ENCODE measurements at regions not wholly inside any gene's neighbourhood (a gene's known extent, or its start where the extent isn't known, plus 50 kb on each side); places are given as distances from the start of the nearest gene placed in this dataset.
"Not testable (repeated sequence)": the region's sequence is repeated elsewhere in the genome, so short reads cannot be mapped to it uniquely, and the experiment has no call there.

DNA sequence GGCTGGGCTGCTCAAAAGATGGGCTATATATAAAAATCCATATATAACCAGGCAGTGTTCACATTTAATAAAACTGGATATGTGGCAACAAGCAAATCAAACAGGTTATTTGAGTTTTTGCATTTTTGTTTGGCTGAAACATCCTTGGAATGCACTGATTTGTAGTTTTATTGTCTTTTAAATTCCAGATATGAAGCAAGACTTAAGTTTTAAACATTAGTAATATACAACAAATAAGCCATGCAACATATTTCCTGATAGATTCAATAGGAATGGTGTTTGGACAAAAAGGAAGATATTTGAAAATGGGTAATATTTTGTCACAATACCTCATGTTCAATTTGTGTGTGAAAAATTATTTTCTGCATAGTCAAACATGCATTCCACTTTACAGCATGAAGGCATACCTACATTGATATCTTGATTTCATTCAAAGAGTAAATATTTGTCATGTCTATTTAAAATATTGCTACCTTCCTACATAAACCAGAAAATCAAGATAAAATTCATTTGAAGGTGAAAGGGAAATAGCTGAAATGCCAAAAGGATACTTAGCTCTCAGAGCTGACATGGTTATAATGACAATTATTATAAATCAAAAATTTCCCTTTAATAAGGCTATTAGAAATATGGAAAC, 132.3 kb upstream of the NETO1 start:
- DNase-seq (ENCODE audit: extremely low spot score, insufficient read length, low read depth) (no peak), FAIRE-seq (no peak)

DNA sequence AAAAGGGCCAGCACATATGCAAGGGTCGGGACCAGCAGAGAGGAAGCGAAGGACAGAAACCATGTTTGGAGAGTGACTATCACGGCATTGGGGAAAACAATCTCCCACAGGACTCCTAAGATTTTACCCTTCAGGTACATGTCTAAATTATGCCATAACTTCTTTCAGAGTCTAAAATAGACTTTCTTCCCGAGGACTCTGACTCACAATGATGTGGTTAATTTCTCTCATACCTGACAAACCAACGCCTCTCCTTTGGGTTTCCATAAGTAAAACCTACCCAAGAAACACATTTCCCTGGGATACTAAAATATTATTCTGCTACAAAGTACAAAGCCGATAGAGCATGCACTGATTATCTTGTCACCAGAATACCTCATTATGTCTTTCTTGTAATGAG, 127.8 kb upstream of the NETO1 start:
- FAIRE-seq, result no peak
- DNase-seq (ENCODE audit: extremely low spot score, insufficient read length, low read depth), result no peak

DNA sequence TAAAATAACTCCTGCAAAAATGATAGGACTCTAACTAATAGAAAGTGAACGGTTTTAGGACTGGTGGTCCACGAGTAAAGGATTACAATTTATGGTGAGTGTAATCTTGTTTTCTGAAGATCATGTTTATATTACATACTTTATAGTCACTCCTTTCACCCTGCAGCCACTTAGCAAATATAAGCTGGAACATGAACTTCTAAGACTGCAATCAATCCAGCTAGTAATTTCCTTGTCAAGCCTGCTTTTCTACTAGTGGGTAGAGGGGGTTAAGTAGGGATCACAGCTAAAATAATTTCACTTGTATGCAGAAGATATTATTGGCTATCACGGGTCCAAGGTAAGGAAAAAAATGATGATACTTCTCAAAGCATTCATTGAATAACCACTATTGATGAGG, 125.5 kb upstream of the NETO1 start:
- no peak for DNase-seq (ENCODE audit: extremely low spot score, insufficient read length, low read depth)
- no peak for FAIRE-seq

DNA sequence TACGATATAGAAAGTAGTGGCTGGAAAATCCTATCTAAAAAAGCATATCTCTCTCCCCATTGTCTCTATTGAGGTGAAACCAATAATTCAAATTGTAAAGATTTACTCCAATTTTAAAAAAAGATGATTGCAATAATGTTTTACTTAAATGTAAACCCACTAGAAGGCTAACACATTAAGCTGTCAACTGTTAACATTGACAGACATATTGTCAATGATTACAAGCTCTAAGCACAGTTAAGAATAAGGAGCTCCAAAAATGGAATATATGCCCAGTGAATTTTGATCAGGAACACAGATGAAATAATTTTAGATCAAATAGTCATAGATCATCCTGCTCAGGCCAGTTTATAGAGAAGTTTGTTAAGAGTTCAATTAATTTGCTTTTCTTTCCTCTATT, 123.6 kb upstream of the NETO1 start:
- FAIRE-seq, result no peak
- DNase-seq (ENCODE audit: extremely low spot score, insufficient read length, low read depth), result no peak

DNA sequence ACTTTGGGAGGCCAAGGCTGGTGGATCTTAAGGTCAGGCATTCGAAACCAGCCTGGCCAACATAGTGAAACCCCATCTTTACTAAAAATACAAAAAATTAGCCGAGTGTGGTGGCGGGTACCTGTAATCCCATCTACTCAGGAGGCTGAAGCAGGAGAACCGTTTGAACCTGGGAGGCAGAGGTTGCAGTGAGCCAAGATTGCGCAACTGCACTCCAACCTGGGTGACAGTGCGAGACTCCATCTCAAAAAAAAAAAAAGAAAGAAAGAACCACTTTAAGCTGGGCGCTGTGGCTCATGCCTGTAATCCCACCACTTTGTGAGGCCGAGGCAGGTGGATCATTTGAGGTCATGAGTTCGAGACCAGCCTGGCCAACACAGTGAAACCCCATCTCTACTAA, 119.8 kb upstream of the NETO1 start:
- not testable (repeated sequence) for DNase-seq (ENCODE audit: extremely low spot score, insufficient read length, low read depth); FAIRE-seq

DNA sequence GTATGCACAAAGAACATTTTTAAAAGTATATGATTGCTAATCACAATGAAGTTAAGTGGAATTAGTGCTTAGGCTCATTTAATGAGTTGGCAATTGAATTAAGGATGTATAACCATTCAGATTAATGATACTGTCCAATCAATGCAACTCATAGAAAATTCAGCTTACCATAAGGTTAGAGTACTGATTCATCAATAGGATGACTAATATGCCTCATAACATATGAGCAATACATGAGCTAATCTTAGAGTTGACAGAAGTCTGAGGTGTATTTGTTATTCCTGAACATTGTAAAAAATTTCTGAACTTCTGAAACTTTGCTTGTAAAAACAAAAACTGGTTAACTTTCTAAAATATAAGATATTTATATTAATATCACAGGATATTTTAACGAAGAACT, 118.3 kb upstream of the NETO1 start:
- DNase-seq (ENCODE audit: extremely low spot score, insufficient read length, low read depth) (no peak), FAIRE-seq (no peak)

DNA sequence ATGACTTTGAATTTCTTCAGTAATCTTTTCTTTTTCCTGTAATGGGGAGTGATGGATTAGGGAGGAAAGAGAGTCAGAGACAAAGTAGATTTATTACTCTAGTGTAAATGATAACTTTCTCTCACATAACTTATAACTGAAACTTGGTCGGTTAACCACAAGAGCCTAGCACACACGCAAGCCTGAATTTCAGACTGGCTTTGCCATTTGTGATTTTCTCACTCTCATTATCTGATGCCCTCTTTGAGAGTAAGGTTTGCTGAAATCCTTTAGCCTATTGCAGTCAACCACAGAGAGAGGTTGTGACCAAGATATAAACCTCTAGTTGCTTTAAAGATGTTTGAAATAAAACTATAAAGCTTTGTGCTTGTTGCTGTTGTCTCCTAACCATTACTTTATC, 117.9 kb upstream of the NETO1 start:
- FAIRE-seq, result no peak
- DNase-seq (ENCODE audit: extremely low spot score, insufficient read length, low read depth), result no peak

DNA sequence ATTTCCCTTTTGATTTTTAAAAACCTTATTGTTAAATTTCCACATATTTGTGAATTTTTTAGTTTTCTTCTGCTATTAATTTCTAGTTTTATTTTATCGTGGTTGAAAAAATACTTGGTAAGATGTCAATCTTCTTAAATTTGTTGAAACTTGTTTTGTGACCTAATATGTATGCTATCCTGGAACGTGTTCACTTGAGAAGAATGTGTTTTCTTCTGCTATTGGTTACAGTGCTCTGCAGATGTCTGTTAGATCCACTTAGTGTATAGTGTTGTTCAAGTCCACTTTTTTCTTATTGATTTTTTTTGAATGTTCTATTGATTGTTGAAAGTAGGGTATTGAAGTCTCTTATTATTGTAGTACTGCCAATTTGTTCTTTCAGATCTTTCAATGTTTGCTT, 116.5 kb upstream of the NETO1 start:
- FAIRE-seq (no peak), DNase-seq (ENCODE audit: extremely low spot score, insufficient read length, low read depth) (no peak)

DNA sequence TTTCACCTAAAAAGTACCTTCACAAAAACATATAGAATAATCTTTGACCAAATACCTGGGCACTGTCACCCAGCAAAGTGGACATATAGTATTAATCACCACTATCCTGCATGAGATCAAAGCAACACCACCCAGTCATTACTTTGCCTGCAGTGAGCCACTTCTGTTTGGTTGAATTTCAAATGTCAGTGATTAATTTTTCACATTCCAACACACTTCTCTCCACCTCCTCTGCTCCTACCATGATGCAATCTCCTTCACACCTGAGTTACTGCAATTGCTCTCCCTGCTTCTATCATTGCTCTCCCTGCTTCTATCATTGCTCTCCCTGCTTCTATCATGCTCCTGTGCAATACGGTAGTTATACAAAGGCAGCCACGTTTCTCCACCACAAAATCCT, 106.1 kb upstream of the NETO1 start:
- FAIRE-seq (no peak), DNase-seq (ENCODE audit: extremely low spot score, insufficient read length, low read depth) (no peak)

DNA sequence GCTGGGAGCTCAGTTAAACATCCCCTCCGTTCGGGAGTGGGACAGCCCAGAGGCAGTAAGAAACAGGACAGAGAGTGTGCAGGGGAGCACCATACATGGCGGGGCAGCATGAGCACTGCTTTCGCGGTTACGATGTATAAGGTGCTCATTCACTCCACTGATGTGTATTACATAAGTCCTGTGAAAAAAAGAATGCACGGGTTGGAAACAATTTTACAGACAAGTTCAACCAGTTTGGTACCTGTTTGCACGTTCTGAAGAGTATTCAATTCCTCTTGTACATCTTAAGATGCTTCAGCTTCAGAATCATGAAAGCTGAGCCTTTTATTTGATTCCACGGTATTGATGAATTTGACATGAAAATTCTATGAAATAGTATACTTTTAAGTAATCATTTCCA, 97.8 kb upstream of the NETO1 start:
- FAIRE-seq (no peak), DNase-seq (ENCODE audit: extremely low spot score, insufficient read length, low read depth) (no peak)

DNA sequence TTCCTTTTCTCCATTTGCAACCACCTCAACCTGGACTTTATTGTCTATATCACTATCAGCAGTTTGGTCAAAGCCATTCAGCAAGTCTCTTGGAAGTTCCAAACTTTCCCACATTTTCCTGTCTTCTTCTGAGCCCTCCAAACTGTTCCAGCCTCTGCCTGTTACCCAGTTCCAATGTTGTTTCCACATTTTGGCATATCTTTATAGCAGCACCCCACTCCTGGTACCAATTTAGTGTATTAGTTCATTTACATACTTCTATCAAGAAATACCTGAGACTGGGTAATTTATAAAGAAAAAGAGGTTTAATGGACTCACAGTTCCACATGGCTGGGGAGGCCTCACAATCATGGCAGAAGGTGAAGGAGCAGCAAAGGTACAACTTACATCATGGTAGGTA, 90.4 kb upstream of the NETO1 start:
- not testable (repeated sequence) for DNase-seq (ENCODE audit: extremely low spot score, insufficient read length, low read depth); FAIRE-seq

DNA sequence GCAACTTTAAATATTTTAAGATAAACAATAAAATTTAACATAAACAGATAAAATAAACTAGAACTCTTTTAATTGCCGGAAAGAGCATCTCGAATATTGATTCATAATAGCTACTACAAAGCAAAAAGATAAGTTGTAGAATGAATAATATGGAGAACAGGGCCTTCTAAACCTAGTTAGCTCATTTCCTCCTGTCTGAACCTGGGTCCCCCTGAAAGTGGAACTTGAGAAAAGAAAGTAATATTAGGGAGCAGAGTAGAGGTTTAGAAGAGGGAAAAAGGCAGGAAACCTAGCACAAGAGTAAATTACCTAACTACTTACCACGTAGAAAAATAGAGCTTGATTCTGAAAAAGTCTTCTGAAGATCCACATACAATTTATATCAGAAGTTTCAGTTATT, 80.7 kb upstream of the NETO1 start:
- FAIRE-seq (no peak), DNase-seq (ENCODE audit: extremely low spot score, insufficient read length, low read depth) (no peak)

DNA sequence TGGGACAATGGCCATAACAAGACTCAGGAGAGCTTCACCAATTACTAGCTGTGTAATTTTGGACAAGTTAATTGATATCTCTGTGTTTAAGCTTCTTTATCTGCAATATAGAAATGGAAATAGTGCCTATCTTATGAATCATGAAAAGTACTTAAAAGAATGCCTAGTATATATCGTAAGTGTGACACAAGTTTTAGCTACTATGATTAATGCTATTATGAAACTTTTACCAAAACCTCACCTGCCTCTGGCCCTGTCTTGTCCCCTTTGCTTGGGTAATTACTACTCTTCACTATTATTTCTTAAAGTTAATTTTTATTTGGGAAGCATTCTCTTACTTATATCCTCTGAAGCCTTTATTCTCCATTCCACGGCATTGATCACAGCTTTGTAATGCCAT, 75.0 kb upstream of the NETO1 start:
- FAIRE-seq (no peak), DNase-seq (ENCODE audit: extremely low spot score, insufficient read length, low read depth) (no peak)

DNA sequence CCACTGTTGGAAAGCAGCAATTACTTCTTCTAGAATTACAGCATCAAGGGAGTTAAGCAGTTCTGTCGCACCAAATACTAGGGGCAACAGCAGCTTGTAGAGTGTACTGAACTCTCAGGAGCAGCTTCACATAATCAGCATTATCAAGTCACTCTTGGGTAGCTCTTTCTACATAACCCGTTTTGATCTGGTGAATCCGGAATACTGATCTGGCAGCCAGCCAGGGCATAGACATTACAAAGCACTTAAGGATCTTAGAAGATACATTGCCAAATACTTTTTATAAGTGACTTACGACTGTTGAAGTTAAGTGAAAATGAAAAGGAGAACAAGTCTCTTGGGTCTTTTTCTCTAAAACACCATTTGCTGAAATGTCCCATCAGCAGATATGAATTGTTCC, 73.2 kb upstream of the NETO1 start:
- DNase-seq (ENCODE audit: extremely low spot score, insufficient read length, low read depth) (no peak), FAIRE-seq (no peak)

DNA sequence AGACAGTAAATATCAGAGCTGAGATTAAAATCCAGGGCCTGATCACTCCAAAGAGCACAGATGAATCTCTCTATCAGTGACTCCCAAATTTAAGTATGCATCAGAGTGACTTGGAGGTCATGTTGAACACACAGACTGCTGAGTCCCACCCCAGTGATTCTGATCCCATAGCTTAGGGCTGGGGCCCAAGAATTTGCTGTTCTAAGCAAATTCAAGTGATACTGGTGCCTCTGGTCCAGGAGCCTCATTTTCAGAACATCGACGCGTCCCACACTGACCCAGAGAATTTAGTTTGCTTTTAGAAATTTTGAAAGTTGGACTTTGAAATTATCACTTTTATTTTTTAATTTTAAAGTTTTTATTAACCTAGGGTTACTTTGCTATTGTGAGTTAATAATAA, 72.7 kb upstream of the NETO1 start:
- FAIRE-seq (no peak), DNase-seq (ENCODE audit: extremely low spot score, insufficient read length, low read depth) (no peak)

DNA sequence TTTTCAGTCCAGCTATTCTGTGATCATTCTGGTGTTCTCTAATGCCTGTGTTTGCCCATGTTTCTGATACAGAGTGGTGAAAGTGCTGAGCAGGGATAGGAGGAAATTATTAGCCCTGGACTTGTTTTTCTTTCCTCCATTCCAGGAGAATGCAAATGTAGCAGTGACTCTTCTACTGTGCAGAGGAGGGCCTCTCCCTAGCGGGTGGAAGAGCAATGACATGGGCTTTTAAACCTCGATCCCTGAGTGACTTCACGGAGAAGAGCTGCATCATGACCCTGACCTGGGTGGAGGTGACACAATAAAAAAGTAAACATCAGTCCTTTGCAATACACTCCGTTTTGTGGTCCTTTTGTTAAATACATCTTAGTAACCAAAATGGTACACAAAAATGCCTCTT, 68.0 kb upstream of the NETO1 start:
- DNase-seq (ENCODE audit: extremely low spot score, insufficient read length, low read depth), result no peak

DNA sequence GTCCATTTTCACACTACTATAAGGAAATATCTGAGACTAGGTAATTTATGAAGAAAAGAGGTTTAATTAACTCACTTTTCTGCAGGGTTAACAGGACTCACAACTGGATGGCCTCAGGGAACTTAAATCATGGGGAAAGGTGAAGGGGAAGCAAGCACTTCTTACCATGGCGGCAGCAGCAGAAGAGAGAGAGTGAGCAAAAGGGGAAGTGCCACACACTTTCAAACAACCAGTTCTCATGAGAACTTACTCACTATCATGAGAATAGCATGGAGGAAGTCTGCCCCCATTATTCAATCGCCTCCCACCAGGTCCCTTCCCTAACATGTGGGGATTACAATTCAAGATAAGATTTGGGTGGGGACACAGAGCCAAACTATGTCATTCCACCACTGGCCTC, 55.1 kb upstream of the NETO1 start:
- FAIRE-seq, result no peak
- no peak for DNase-seq (ENCODE audit: extremely low spot score, insufficient read length, low read depth)

More for the DNA sequence above, 68.0 kb upstream of the NETO1 start:
- no peak for FAIRE-seq

Data from GM18507 (cell line).